WTC11 (cell line): ENCODE measurements at regions not wholly inside any gene's neighbourhood (a gene's known extent, or its start where the extent isn't known, plus 50 kb on each side); places are given as distances from the start of the nearest gene placed in this dataset.

ENCODE experiments used
- ATAC-seq: fragments of 200-7000 bp; cut with Tn5 transposase; 2 replicates; pipeline ENCODE4 v1.10.0; 2021; ENCODE audit warnings: mild to moderate bottlenecking, moderate library complexity
- CTCF ChIA-PET: fragments of 300-600 bp; sonication (Branson Sonifier 250); formaldehyde crosslinking; loops from one replicate; lab custom pipeline; 2021; ENCODE audit warnings: antibody characterized with exemption; lab: Charles Lee
- POLR2A ChIA-PET: fragments of 350-600 bp; sonication (Branson Sonifier 250); formaldehyde crosslinking; loops from one replicate; lab custom pipeline; 2021; ENCODE audit warnings: antibody characterized with exemption; lab: Charles Lee
- DNase-seq: peaks from one replicate; pipeline ENCODE4 v3.0.0; 2021; ENCODE audit warnings: low spot score
- H3K27ac Mint-ChIP-seq: 2 replicates; pipeline ENCODE4 v1.8.0; 2021; ENCODE audit warnings: mixed read lengths
- H3K27me3 Mint-ChIP-seq: 2 replicates; pipeline ENCODE4 v1.8.0; 2021; ENCODE audit warnings: low read depth, mild to moderate bottlenecking, moderate library complexity, mixed read lengths
- H3K36me3 Mint-ChIP-seq: 2 replicates; pipeline ENCODE4 v1.8.0; 2021; ENCODE audit warnings: mixed read lengths
- H3K4me1 Mint-ChIP-seq: 2 replicates; pipeline ENCODE4 v1.8.0; 2022; ENCODE audit warnings: mixed read lengths
- H3K4me3 Mint-ChIP-seq: 2 replicates; pipeline ENCODE4 v1.8.0; 2021; ENCODE audit warnings: mild to moderate bottlenecking, moderate library complexity, mixed read lengths
- H3K9me3 Mint-ChIP-seq: 2 replicates; pipeline ENCODE4 v1.8.0; 2021; ENCODE audit warnings: mixed read lengths
- AR ChIP-seq: fragments of 250-450 bp; sonication (Bioruptor Pico); IDR thresholded peaks from 2 replicates; pipeline ENCODE4 v1.9.0; 2021; ENCODE audit warnings: mild to moderate bottlenecking
- ATF6 ChIP-seq: sonication (generic); formaldehyde crosslinking; IDR thresholded peaks from 2 replicates; pipeline ENCODE4 v1.8.1; 2023; ENCODE audit warnings: mild to moderate bottlenecking, missing genetic modification reagents
- CREM ChIP-seq: sonication (generic); formaldehyde crosslinking; IDR thresholded peaks from 2 replicates; pipeline ENCODE4 v1.8.1; 2022; ENCODE audit warnings: mild to moderate bottlenecking, missing genetic modification reagents, moderate library complexity
- CTCF ChIP-seq: fragments of 200-600 bp; IDR thresholded peaks from 2 replicates; pipeline ENCODE4 v1.8.0; 2022; ENCODE audit warnings: antibody characterized with exemption
- ETV6 ChIP-seq: sonication (generic); formaldehyde crosslinking; IDR thresholded peaks from 2 replicates; pipeline ENCODE4 v1.8.1; 2022; ENCODE audit warnings: mild to moderate bottlenecking, missing genetic modification reagents
- HMGA2 ChIP-seq: fragments of 250-450 bp; sonication (Bioruptor Pico); IDR thresholded peaks from 2 replicates; pipeline ENCODE4 v1.4.0; 2021; ENCODE audit warnings: mild to moderate bottlenecking, moderate library complexity
- JAZF1 ChIP-seq: fragments of 250-450 bp; sonication (Bioruptor Pico); IDR thresholded peaks from 2 replicates; pipeline ENCODE4 v1.9.0; 2021; ENCODE audit warnings: moderate library complexity, mild to moderate bottlenecking, inconsistent platforms
- NR2C2 ChIP-seq: sonication (generic); formaldehyde crosslinking; IDR thresholded peaks from 2 replicates; pipeline ENCODE4 v1.8.0; 2022; ENCODE audit warnings: mild to moderate bottlenecking, missing genetic modification reagents
- OVOL2 ChIP-seq: fragments of 250-450 bp; sonication (Bioruptor Pico); IDR thresholded peaks from 2 replicates; pipeline ENCODE4 v1.9.0; 2021; ENCODE audit warnings: mild to moderate bottlenecking, borderline replicate concordance
- RELA ChIP-seq: sonication (generic); formaldehyde crosslinking; IDR thresholded peaks from 2 replicates; pipeline ENCODE4 v1.8.1; 2022; ENCODE audit warnings: missing genetic modification reagents, mild to moderate bottlenecking, borderline replicate concordance
- ZMAT4 ChIP-seq: fragments of 250-450 bp; sonication (Bioruptor Pico); IDR thresholded peaks from 2 replicates; pipeline ENCODE4 v1.9.0; 2021; ENCODE audit warnings: mild to moderate bottlenecking
- ZNF219 ChIP-seq: sonication (generic); formaldehyde crosslinking; IDR thresholded peaks from 2 replicates; pipeline ENCODE4 v1.8.0; 2023; ENCODE audit warnings: missing genetic modification reagents, mild to moderate bottlenecking, borderline replicate concordance
- ZNF263 ChIP-seq: sonication (generic); formaldehyde crosslinking; IDR thresholded peaks from 2 replicates; pipeline ENCODE4 v1.8.1; 2022; ENCODE audit warnings: low read depth, mild to moderate bottlenecking, moderate library complexity, missing genetic modification reagents
- ZNF317 ChIP-seq: sonication (generic); formaldehyde crosslinking; IDR thresholded peaks from 2 replicates; pipeline ENCODE4 v1.8.1; 2023; ENCODE audit warnings: low read depth, mild to moderate bottlenecking, moderate library complexity, missing genetic modification reagents, borderline replicate concordance
- ZNF396 ChIP-seq: fragments of 250-450 bp; sonication (Bioruptor Pico); IDR thresholded peaks from 2 replicates; pipeline ENCODE4 v1.8.0; 2021; ENCODE audit warnings: mild to moderate bottlenecking, moderate library complexity, borderline replicate concordance
- ZNF425 ChIP-seq: fragments of 250-450 bp; sonication (Bioruptor Pico); conservative IDR thresholded peaks from 2 replicates; pipeline ENCODE4 v1.9.0; 2021; ENCODE audit warnings: mild to moderate bottlenecking
- ZSCAN18 ChIP-seq: fragments of 250-450 bp; sonication (Bioruptor Pico); IDR thresholded peaks from 2 replicates; pipeline ENCODE4 v2.1.2; 2022; ENCODE audit warnings: mild to moderate bottlenecking, moderate library complexity

GRCh38 chr2:122412360-122412759, 656.9 kb downstream of the TSN start:
- no peak overlapping the region for H3K4me3 Mint-ChIP-seq
- H3K9me3 Mint-ChIP-seq, result peaks cover 14% of the 10 kb centered on the region
- CTCF ChIA-PET, result no interaction called here
- H3K4me1 Mint-ChIP-seq, result peaks cover 5% of the 10 kb centered on the region; the same call in 1 of the 2 replicates
- peaks cover 13% of the 10 kb centered on the region for H3K36me3 Mint-ChIP-seq
- ATAC-seq, result no peak
- POLR2A ChIA-PET, result no interaction called here
- DNase-seq, result no peak
- no peak overlapping the region for H3K27ac Mint-ChIP-seq
- no peaks in the 10 kb centered on the region for H3K27me3 Mint-ChIP-seq
- TF ChIP-seq CTCF, result no peak
- no peak for TF ChIP-seq AR
- TF ChIP-seq ZMAT4, result no peak
- no peak for TF ChIP-seq ZNF425 (CRISPR knock-in tag)
- no peak for TF ChIP-seq ZSCAN18 (CRISPR knock-in tag)
- no peak for TF ChIP-seq ZNF219 (CRISPR knock-in tag)
- TF ChIP-seq ZNF263 (CRISPR knock-in tag), result no peak
- no peak for TF ChIP-seq OVOL2 (CRISPR knock-in tag)
- TF ChIP-seq ATF6 (CRISPR knock-in tag), result no peak
- TF ChIP-seq RELA, result no peak
- TF ChIP-seq ZNF317, result no peak
- TF ChIP-seq ETV6 (CRISPR knock-in tag), result no peak
- TF ChIP-seq NR2C2 (CRISPR knock-in tag), result no peak
- TF ChIP-seq HMGA2 (CRISPR knock-in tag), result no peak
- TF ChIP-seq CREM (CRISPR knock-in tag), result no peak
- TF ChIP-seq ZNF396 (CRISPR knock-in tag), result no peak
- TF ChIP-seq JAZF1 (CRISPR knock-in tag), result no peak
